ENCODE measurements at regions not wholly inside any gene's neighbourhood (a gene's known extent, or its start where the extent isn't known, plus 50 kb on each side); places are given as distances from the start of the nearest gene placed in this dataset.

DNA sequence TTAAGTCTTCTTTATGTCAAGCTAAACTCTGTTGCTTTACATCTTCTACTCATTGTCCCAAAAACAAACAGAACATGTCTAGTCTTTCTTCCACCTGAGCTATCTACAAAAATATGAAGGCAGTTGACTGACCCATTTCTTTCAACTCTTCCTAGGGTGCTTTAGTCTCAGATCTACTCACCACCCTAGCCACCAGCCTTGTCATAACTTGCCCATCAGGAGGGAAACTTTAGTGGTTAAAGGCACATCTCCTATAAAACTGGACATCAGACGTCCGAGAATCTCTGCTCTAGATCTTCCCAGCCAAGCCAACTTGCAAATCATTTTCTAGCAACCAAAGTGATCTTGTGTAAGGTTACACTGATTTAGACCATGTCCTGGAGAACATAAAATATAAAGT, 205.0 kb downstream of the ACTL7B start:
- ChIA-PET POLR2A (no interaction called here), CTCF (interaction anchor here (0.6 kb wide), 1 partner anchor 196 kb away, joined by 3 read pairs; no protein-coding TSS in a partner anchor)
- Histone ChIP-seq H3K9me3 (ENCODE audit: control insufficient read depth, insufficient read depth, low read depth, low read length) (no peaks in the 10 kb centered on the region), H3K36me3 (ENCODE audit: control insufficient read depth in 2 of 2, insufficient read depth in 1 of 2, low read length in 2 of 2) (no peaks in the 10 kb centered on the region), H3K4me3 (ENCODE audit: low read depth, low read length) (no peak overlapping the region), H3K27ac (ENCODE audit: extremely low read depth, low read depth, low read length) (no peak overlapping the region), H3K4me1 (ENCODE audit: control insufficient read depth, insufficient read depth, low read length) (no peaks in the 10 kb centered on the region)
- TF ChIP-seq, protein P1, sequence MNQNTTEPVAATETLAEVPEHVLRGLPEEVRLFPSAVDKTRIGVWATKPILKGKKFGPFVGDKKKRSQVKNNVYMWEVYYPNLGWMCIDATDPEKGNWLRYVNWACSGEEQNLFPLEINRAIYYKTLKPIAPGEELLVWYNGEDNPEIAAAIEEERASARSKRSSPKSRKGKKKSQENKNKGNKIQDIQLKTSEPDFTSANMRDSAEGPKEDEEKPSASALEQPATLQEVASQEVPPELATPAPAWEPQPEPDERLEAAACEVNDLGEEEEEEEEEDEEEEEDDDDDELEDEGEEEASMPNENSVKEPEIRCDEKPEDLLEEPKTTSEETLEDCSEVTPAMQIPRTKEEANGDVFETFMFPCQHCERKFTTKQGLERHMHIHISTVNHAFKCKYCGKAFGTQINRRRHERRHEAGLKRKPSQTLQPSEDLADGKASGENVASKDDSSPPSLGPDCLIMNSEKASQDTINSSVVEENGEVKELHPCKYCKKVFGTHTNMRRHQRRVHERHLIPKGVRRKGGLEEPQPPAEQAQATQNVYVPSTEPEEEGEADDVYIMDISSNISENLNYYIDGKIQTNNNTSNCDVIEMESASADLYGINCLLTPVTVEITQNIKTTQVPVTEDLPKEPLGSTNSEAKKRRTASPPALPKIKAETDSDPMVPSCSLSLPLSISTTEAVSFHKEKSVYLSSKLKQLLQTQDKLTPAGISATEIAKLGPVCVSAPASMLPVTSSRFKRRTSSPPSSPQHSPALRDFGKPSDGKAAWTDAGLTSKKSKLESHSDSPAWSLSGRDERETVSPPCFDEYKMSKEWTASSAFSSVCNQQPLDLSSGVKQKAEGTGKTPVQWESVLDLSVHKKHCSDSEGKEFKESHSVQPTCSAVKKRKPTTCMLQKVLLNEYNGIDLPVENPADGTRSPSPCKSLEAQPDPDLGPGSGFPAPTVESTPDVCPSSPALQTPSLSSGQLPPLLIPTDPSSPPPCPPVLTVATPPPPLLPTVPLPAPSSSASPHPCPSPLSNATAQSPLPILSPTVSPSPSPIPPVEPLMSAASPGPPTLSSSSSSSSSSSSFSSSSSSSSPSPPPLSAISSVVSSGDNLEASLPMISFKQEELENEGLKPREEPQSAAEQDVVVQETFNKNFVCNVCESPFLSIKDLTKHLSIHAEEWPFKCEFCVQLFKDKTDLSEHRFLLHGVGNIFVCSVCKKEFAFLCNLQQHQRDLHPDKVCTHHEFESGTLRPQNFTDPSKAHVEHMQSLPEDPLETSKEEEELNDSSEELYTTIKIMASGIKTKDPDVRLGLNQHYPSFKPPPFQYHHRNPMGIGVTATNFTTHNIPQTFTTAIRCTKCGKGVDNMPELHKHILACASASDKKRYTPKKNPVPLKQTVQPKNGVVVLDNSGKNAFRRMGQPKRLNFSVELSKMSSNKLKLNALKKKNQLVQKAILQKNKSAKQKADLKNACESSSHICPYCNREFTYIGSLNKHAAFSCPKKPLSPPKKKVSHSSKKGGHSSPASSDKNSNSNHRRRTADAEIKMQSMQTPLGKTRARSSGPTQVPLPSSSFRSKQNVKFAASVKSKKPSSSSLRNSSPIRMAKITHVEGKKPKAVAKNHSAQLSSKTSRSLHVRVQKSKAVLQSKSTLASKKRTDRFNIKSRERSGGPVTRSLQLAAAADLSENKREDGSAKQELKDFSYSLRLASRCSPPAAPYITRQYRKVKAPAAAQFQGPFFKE (tag by site-specific recombination; IDR thresholded peaks at IDR 0.05; ENCODE audit: borderline replicate concordance) = no peak
- TF ChIP-seq ZSCAN4 (tag by site-specific recombination; IDR thresholded peaks at IDR 0.05) (no peak), ZNF211 (tag by site-specific recombination; IDR thresholded peaks at IDR 0.05; ENCODE audit: low read depth) (no peak), ZNF426 (tag by site-specific recombination; IDR thresholded peaks at IDR 0.05) (no peak), ZNF639 (tag by site-specific recombination; IDR thresholded peaks at IDR 0.05) (no peak), ZNF596 (tag by site-specific recombination; IDR thresholded peaks at IDR 0.05) (no peak), ZNF571 (tag by site-specific recombination; IDR thresholded peaks at IDR 0.05) (no peak), ZNF785 (tag by site-specific recombination; IDR thresholded peaks at IDR 0.05) (no peak), TRIM28 (IDR thresholded peaks at IDR 0.05; ENCODE audit: borderline replicate concordance, low read length) (no peak), HOXC10 (CRISPR knock-in tag; IDR thresholded peaks at IDR 0.05) (no peak), CTCF (tag by site-specific recombination; IDR thresholded peaks at IDR 0.05) (no peak), SCRT2 (tag by site-specific recombination; IDR thresholded peaks at IDR 0.05) (no peak), ZNF274 (IDR thresholded peaks at IDR 0.05; ENCODE audit: low read length) (no peak), ZNF274 (tag by site-specific recombination; IDR thresholded peaks at IDR 0.05; ENCODE audit: borderline replicate concordance) (no peak), ZNF521 (tag by site-specific recombination; IDR thresholded peaks at IDR 0.05) (no peak), ZNF514 (tag by site-specific recombination; IDR thresholded peaks at IDR 0.05) (no peak), ZNF146 (tag by site-specific recombination; IDR thresholded peaks at IDR 0.05) (no peak)
- TF ChIP-seq, protein P2, sequence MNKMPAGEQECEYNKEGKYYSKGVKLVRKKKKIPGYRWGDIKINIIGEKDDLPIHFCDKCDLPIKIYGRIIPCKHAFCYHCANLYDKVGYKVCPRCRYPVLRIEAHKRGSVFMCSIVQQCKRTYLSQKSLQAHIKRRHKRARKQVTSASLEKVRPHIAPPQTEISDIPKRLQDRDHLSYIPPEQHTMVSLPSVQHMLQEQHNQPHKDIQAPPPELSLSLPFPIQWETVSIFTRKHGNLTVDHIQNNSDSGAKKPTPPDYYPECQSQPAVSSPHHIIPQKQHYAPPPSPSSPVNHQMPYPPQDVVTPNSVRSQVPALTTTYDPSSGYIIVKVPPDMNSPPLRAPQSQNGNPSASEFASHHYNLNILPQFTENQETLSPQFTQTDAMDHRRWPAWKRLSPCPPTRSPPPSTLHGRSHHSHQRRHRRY (tag by site-specific recombination; IDR thresholded peaks at IDR 0.05) = no peak
- TF ChIP-seq, protein P3, sequence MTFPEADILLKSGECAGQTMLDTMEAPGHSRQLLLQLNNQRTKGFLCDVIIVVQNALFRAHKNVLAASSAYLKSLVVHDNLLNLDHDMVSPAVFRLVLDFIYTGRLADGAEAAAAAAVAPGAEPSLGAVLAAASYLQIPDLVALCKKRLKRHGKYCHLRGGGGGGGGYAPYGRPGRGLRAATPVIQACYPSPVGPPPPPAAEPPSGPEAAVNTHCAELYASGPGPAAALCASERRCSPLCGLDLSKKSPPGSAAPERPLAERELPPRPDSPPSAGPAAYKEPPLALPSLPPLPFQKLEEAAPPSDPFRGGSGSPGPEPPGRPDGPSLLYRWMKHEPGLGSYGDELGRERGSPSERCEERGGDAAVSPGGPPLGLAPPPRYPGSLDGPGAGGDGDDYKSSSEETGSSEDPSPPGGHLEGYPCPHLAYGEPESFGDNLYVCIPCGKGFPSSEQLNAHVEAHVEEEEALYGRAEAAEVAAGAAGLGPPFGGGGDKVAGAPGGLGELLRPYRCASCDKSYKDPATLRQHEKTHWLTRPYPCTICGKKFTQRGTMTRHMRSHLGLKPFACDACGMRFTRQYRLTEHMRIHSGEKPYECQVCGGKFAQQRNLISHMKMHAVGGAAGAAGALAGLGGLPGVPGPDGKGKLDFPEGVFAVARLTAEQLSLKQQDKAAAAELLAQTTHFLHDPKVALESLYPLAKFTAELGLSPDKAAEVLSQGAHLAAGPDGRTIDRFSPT (tag by site-specific recombination; IDR thresholded peaks at IDR 0.05) = no peak
- TF ChIP-seq, protein P4, sequence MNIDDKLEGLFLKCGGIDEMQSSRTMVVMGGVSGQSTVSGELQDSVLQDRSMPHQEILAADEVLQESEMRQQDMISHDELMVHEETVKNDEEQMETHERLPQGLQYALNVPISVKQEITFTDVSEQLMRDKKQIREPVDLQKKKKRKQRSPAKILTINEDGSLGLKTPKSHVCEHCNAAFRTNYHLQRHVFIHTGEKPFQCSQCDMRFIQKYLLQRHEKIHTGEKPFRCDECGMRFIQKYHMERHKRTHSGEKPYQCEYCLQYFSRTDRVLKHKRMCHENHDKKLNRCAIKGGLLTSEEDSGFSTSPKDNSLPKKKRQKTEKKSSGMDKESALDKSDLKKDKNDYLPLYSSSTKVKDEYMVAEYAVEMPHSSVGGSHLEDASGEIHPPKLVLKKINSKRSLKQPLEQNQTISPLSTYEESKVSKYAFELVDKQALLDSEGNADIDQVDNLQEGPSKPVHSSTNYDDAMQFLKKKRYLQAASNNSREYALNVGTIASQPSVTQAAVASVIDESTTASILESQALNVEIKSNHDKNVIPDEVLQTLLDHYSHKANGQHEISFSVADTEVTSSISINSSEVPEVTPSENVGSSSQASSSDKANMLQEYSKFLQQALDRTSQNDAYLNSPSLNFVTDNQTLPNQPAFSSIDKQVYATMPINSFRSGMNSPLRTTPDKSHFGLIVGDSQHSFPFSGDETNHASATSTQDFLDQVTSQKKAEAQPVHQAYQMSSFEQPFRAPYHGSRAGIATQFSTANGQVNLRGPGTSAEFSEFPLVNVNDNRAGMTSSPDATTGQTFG (tag by site-specific recombination; IDR thresholded peaks at IDR 0.05; ENCODE audit: borderline replicate concordance) = no peak
